Skin epidermis (tissue), 12 donors: ENCODE measurements at regions not wholly inside any gene's neighbourhood (a gene's known extent, or its start where the extent isn't known, plus 50 kb on each side); places are given as distances from the start of the nearest gene placed in this dataset.

Experiments
- H3K27ac ChIP-seq, 21 experiments: fragments of 200-600 bp; sonication (generic) in 11 of 21; one replicate each; pipeline ENCODE4 v1.5.0; 2020; ENCODE audit warnings: mild to moderate bottlenecking in 3 of 21, inconsistent platforms in 2 of 21, moderate library complexity in 2 of 21
- H3K4me3 ChIP-seq, 7 experiments: fragments of 200-600 bp; sonication (generic) in 2 of 7; one replicate each; pipeline ENCODE4 v1.5.0; 2020; ENCODE audit warnings: inconsistent platforms in 2 of 7, mild to moderate bottlenecking in 2 of 7, moderate library complexity in 1 of 7

DNA sequence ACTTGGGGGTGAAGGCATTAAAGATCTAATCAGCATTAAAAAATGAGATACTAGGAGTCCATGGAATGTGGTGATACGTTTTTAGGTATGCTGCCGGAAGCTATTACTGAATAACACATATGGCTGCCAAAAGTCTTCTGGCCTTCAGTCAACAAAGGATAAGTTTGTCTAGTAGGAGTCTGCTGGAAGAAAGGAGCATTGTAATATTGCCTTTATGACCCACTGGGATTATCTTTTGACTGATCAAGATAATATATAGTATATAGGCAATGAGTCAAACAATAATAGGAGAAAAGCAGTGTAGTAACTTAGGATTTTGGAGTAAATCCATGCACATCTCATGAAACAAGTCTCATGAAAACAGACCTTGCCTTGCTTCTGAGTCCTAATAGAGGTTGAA, 295.4 kb downstream of the SLITRK6 start:
- Histone ChIP-seq H3K4me3 (no peak overlapping the region), H3K27ac (no peak overlapping the region)

DNA sequence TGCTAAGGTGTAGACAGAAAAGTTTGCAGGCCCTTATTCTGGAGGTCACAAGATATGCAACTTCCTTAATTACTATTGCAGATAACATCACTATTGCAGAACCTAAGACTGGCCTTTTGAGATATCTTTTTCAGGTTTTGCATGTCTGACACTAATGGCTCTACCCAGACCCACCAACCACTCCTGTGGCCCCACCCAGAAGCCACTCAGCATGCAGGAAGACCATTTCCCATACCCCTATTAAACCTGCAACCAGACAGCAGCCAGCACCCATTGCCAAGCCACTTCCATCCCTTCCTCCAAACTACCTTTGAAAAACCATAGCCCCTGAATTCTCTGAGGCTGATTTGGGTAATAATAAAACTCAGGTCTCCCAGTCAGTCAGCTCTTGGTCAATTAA, 297.6 kb downstream of the SLITRK6 start:
- no peak overlapping the region for H3K27ac ChIP-seq
- no peak overlapping the region for H3K4me3 ChIP-seq

DNA sequence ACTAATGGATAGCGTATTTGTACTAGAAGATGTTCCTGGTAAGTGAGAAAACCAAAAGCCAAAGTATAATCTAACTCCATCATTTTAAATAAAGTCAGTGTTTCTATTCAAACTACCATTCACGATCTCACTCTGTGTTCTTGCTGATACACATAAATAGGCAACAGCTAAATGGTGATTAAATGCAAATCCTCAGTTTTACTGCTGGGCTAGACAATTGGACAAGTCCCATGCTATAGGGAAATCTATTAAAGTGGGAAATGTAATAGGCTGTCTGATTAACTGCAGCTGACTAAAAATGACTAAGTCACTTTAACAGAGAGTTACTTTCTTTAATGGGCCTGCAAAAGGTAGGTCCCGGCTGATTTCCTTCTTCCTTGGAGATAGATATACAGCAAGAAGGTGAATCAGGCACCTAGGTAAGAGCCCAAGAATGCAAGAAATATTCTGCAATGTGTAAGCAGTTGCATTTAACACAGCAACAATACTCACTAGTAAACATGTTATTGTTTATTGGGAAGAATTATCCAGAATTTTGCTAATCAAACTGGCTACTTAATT, 298.4 kb downstream of the SLITRK6 start:
- no peak overlapping the region for H3K4me3 ChIP-seq
- no peak overlapping the region for H3K27ac ChIP-seq

DNA sequence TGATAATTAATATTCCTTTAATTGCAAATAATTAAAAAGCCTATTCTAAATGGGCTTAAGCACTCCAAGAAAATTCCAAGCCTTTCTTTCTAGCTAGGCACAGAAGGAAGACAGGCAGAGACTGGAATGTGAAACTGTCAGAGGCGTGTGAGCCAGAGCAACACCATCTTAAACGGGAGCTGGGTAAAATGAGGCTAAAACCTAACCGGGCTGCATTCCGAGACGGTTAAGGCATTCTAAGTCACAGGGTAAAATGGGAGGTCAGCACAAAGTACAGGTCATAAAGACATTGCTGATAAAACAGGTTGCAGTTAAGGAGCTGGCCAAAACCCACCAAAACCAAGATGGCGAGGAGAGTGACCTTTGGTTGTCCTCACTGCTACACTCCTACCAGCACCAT, 300.4 kb downstream of the SLITRK6 start:
- Histone ChIP-seq H3K27ac (no peak overlapping the region), H3K4me3 (no peak overlapping the region)

DNA sequence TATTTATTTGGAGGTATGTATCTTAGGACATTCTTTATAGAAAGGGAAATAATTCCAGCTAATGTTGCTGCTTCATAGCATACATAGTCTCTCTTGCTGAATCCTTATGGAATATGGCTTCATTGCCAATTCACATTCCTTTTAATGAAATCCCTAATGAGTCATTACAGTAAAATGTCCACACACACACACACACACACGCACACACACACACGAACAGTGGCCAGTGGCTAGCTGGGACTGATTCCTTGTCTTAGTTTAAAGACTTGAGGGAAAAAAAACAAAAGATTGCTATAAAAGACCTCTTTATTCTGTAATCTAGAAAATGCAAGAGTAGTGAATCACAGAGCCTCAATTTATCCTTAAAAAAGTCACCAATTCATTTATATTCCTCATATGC, 301.6 kb downstream of the SLITRK6 start:
- no peak overlapping the region for H3K27ac ChIP-seq

DNA sequence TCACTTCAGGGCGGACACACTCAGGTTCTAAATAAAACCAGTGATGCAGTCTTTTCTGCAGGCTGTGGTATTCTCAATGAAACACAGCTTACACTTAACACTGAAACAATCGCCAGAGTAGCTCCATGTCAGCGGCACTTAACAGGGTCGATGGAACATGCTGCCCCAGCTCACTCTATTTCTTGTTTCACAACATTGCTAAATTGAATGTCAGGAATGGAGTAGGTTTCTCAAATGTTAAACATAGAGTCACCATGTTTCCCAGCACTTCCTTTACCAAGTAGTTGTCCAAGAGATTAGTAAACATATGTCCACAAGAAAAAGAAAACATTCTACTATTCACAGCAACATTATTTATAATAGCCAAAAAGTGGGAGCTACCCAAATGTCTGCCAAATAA, 306.9 kb downstream of the SLITRK6 start:
- no peak overlapping the region for H3K27ac ChIP-seq
- H3K4me3 ChIP-seq, result no peak overlapping the region

More for the DNA sequence above, 301.6 kb downstream of the SLITRK6 start:
- H3K4me3 ChIP-seq, result no peak overlapping the region

DNA sequence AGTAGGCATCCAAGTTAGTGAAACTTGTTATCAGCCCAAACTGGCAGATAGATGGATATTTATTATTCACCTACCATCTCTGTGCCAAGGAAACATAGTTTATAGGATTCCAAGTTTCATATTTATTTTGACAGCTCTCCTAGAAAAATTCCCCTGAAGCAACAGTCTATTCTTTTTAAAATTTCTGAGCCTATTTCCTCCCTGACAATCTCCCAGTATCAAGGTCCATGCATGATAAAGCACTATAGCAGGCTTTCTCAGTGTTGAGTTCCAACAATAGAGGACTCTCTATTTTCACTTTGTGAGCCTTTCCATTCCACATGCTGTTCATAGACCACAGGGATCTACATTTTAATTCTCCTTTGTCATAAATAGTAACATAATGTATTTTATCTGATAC, 312.6 kb downstream of the SLITRK6 start:
- H3K4me3 ChIP-seq, result no peak overlapping the region
- no peak overlapping the region for H3K27ac ChIP-seq

DNA sequence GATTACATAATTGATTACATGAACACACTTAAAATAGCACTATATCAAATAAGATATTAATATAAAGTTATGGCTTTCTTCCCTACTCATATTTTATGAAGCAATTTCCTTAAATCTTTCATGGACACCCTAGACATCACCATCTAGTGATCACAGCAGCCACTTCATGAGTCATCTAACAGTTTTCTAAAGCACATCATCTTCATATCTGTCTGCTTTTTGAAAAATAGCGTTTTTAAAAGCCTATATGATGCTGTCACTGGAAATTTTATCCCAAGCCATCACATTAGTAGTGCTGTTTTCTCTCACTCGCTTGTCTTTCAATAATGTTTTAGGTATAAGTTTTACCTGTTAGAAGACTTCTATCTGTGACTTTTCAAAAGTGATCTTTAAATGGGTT, 326.1 kb downstream of the SLITRK6 start:
- no peak overlapping the region for H3K4me3 ChIP-seq
- H3K27ac ChIP-seq, result no peak overlapping the region

DNA sequence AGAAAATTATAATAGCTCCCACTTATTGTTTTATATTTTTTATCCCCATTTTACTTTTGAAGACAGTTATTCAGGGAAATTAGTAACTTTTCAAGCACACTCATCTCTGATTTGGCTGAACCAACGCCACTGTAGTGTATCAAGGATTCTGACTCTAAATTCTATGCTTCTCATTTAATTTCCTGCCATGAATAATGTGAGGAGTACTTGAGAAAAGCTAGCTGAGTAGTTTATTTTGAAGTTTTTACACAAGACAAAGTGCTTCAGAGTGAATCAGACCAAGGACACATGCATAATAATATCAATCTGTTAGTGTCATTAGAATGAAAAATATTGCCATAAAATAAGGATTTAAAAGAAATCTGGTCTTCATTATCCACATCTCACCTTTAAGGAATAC, 329.9 kb downstream of the SLITRK6 start:
- Histone ChIP-seq H3K27ac (no peak overlapping the region), H3K4me3 (no peak overlapping the region)

DNA sequence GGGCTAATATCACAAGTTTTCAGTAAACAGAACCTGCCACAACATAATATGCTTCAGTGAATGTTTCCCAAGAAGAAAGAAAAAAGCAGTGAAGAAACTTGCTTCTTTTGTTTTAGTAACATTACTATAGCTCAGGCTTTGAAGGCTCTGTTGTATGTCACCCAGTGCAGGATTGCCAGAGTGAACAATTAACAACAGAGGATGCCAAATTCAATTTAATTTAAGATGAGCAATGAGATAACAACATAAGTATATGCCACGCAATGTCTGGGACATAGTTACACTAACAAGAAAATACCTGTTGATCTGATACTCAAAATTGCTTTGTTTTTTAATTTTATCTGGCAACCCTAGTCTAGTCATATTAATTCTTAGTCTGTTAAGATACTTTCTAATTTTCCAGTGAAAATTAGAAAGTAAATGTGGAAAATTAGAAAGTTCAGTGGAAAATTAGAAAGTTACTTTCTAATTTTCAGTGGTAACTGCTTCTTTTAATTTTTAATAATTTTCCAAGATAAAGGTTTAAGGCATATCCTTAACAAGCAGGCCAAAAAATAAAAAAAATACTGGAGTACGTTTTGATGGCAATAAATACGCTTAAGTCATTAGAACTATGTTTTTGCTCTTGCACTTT, 336.3 kb downstream of the SLITRK6 start:
- Histone ChIP-seq H3K27ac (no peak overlapping the region), H3K4me3 (no peak overlapping the region)

DNA sequence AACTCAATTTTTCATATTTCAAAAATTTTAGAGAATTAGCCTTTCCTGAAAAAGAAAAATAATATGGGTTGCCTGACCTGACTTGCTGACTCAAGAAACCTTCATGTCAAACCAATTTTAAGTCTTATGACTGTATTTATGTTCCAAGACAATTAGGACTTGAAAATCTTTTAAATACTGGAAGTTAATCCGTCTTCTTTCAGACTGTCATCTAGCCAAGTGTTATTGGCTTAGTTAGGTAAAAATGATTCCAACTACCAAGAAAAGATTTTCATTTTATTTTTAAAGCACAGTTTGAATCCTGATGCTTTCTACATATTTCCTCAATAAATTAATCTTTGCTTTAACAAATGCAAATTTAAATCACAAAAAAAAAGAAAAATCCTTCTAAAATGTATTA, 337.6 kb downstream of the SLITRK6 start:
- H3K27ac ChIP-seq, result no peak overlapping the region

DNA sequence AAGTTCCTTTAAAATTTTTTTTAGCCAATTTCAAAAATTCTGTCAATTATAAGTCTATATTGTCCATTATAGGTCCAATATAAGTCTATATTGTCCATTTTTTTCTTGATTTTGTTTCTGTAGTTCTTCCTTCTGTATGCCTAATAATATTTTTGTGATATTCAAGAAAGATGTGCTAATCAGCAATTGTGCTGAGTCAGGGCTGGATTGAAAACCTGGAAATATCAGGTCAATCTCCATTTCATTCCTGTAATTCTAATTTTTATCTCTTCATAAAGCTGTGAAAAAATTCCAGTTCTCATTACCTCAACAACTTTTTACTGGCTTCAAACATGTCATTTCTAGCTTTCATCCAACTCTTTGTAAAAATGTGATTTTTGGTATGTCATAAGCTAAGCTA, 353.7 kb downstream of the SLITRK6 start:
- H3K27ac ChIP-seq, result no peak overlapping the region
- H3K4me3 ChIP-seq, result no peak overlapping the region

More for the DNA sequence above, 337.6 kb downstream of the SLITRK6 start:
- no peak overlapping the region for H3K4me3 ChIP-seq

DNA sequence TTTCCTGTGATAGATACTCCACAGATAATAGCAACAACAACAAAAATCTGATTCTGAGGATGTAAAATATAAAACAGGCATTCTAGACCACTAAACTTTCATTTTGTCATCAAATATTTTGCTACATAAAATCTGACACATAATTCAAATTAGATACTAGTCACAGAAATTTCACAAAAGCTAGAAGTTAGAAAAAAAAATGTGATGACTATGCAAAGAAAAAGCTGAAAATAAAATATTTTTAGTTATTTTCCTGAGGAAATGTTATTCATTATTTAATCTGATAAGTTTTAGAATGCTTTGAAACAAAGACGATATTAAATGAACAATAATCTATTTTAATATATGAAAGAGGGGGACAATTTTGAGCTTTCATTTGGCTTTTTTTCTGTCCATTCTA, 357.2 kb downstream of the SLITRK6 start:
- Histone ChIP-seq H3K27ac (no peak overlapping the region), H3K4me3 (no peak overlapping the region)

DNA sequence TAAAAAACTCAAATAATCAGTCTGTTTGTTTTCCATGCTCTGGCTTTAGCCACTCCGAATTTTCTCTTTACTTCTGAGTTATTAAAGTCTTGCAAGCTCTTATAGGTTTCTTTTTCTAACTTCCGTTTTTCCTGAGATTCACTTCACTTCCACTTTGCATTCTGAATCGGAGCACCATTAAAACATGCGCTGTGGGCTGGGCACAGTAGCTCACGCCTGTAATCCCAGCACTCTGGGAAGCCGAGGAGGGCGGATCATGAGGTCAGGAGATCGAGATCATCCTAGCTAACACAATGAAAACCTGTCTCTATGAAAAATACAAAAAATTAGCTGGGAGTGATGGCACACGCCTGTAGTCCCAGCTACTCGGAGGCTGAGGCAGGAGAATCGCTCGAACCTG, 357.9 kb downstream of the SLITRK6 start:
- H3K27ac ChIP-seq, result no peak overlapping the region
- no peak overlapping the region for H3K4me3 ChIP-seq

DNA sequence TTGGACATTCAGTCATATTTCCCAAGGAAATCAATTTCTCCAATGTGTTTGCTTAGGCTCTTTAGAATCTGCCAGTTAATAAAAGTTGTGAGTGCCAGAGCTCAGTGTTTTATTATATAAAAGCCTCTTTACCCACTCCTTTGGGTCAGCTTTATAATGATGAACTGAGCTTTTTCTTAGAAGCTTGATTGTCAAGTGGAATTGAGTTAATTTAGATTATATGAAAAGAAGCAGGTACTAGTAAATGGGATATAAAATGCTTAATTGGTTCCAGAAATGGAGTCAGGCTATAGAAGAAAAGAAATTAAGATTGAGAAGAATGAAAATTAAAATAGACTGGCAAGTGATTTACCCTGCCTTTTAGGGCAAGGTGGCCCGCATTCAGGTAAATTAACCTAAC, 363.2 kb downstream of the SLITRK6 start:
- no peak overlapping the region for H3K27ac ChIP-seq
- H3K4me3 ChIP-seq, result no peak overlapping the region

DNA sequence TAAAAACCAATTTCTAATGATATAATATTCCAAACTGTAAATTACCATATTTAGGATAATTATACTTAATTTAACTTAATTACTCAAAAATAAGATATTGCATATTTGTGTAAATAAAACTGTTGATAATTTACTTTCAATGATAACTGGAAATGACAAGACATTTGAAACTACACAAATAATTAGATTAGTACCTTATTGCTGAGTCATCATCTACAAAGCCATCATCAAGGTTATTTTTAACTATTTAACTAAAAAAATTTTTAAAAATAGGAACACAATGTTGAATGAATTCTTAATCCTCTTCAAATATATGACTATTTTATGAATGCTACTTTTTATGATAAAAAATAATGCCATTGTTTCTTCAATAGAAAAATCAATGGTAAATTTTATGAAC, 364.3 kb downstream of the SLITRK6 start:
- H3K4me3 ChIP-seq, result no peak overlapping the region

DNA sequence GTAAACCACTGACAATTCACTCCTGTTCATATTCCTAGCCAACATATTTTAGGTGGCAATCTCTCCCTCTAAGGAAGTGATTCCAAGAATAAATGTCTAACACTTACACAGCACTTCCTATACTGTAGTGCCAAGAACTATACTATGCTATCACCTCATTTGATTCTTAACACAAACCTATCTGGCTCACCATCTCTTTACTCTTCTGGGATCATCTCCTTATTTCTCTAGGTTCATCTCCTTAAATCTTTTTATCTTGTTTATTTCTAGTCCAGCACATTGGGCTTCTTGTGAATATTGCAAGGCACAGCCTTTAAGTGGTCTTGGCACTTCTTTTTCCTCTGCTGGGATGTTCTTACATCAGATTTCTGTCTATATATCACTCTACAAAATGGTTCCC, 366.3 kb downstream of the SLITRK6 start:
- Histone ChIP-seq H3K27ac (no peak overlapping the region), H3K4me3 (no peak overlapping the region)

More for the DNA sequence above, 364.3 kb downstream of the SLITRK6 start:
- no peak overlapping the region for H3K27ac ChIP-seq

DNA sequence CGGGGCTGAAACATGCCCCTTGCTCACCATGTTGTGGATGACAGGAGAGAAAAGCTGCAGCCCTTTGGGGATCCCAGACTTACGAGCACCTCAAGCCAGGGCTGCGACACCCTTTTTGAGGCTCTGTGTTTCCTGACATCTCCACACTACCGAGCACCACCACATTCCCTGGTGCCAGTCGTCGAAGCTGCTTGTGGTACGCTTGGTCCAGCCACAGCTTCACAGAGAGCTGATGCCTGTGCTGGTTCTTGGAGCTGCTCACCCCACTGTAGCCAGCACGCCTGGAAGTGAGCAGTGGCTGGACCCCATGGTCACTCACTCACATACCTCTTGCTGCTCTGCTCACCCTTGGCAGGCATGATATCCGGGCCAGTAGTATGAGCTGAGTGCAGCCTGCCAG, 367.5 kb downstream of the SLITRK6 start:
- Histone ChIP-seq H3K27ac (no peak overlapping the region), H3K4me3 (no peak overlapping the region)

DNA sequence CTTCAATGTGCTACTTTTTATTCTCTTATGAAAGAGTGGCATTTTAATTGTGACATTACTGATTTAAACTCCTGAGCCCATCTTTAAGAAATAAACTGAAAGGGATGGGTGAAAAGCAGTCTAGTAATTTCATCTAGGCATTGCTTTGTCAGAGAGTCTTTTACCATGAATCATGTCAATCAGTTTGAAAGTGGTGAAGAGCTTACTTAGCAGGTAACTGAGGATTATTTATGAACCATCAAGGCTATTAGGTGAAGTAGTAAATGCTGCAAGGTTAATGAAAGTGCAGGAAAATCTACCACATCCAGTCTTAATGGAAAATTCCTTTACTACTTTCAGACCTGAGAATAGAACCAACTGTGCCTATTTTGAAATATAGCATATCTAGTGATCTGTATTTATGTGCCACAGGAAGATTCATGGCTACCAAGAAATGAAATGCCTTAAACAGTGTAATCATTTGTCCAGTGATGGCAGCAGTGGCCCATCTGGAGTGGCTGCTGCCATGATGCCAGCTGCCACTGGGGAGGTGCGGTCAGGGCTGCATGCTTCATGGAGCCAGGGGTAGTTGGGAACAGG, 368.9 kb downstream of the SLITRK6 start:
- H3K4me3 ChIP-seq, result no peak overlapping the region

DNA sequence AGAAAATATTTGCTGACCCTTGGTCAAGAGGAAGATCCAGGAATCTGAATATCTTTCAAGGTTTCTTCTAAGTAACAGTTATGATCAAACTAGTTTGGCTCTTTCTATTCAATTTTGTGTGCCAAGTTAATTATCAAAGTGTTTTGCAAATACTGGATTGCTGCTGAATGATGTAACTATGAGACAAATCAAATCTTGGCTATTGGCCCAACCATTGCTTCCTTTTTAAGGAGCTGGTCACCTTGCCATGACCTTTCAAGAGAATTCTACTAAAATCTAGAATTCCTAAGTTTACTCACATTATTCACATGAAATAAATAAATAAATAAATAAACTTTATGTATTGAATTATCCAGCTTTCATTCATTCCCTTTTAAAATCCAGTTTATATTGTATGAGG, 371.8 kb downstream of the SLITRK6 start:
- Histone ChIP-seq H3K4me3 (no peak overlapping the region), H3K27ac (no peak overlapping the region)

More for the DNA sequence above, 368.9 kb downstream of the SLITRK6 start:
- H3K27ac ChIP-seq, result no peak overlapping the region

DNA sequence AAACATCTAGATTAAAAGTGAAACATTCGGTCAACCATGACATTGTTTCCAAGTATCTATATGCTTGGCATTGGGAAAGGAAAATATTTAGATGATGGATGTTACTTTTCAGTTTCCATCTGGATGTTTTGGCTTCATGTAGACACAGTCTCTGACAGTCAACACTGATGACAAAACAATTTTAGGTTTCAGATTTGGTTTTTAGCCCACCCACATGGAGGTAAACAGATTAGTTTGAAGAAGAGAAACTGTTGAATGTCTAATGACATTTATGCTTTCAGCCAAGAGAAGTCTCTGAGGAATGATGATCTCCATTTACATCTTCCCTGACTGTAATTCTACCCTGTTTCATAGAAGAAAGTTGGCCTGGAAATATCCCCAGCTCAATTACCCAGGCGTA, 379.1 kb downstream of the SLITRK6 start:
- H3K4me3 ChIP-seq, result no peak overlapping the region
- H3K27ac ChIP-seq, result no peak overlapping the region

DNA sequence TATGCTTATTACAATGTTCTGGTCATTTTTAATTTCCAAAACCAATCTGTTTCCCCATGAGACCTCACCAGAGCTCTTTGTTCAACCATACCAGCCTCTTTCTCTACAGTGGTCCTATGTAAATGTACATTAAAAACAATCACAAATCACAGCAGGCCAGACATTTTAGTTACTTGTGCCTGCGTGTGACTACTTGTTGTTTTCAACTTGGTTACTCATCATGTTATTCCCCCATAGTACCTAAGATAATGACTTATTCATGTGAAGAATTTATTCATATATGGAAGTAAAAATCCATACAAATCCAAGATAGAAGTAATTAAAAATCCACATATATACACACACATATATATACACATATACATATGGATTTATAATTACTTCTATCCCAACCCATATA, 379.6 kb downstream of the SLITRK6 start:
- no peak overlapping the region for H3K27ac ChIP-seq
- H3K4me3 ChIP-seq, result no peak overlapping the region
